HG03571 (cell line): ENCODE measurements at regions not wholly inside any gene's neighbourhood (a gene's known extent, or its start where the extent isn't known, plus 50 kb on each side); places are given as distances from the start of the nearest gene placed in this dataset.
"Not testable (repeated sequence)": the region's sequence is repeated elsewhere in the genome, so short reads cannot be mapped to it uniquely, and the experiment has no call there.

ENCODE experiments used
- ATAC-seq: cut with Tn5 transposase; IDR thresholded peaks from one replicate; pipeline ENCODE4 v1.9.1; 2021; ENCODE audit not compliant: unreplicated experiment

DNA sequence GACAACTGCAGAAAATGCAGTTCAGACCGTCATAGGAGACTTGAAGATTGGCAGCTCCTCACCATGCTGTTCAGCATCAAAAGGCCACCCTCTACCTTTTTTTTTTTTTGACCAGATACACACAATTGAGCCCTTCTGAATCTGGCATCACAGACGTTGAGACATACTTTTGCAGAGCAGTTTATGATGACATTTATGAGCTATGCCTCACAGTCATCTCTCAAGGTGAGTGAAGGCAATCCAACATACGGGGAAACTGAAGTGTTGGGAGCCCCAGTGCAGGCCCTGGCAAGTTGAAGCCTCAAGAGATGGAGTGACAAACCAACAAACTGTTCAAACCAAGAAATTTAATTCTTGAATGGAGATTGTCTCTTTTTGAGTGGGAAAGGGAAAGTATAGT is 83.6 kb upstream of the DLX6 start:
- ATAC-seq: no peak

DNA sequence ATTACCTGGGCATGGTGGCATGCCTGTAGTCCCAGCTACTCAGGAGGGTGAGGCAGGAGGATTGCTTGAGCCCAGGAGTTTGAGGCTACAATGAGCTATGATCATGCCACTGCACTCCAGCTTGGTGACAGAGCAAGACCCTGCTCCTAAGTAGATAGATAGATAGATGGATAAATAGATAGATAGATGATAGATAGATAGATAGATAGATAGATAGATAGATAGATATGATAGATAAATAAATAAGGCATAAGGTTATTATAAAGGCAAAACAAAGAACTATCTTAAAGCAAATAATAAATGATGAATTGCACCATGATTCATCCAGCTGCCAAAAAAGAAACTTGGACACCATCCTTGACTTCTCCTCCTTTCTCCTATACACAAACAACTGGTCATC is 82.0 kb upstream of the DLX6 start:
- not testable (repeated sequence) for ATAC-seq

DNA sequence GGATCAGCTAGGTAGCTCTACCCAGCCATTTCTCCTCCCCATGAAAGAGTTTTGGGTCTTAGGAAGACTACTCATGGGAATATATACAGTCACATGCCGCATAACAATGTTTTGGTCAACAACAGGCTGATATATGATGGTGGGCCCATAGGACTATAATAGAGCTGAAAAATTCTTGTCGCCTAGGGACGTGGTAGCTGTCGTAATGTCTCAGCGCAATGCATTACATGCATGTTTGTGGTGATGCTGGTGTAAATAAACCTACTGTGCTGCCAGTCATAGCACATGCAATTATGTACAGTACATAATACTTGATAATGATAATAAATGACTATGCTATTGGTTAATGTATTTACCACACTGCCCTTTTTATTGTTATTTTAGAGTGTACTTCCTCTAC is 78.2 kb upstream of the DLX6 start:
- ATAC-seq: no peak

DNA sequence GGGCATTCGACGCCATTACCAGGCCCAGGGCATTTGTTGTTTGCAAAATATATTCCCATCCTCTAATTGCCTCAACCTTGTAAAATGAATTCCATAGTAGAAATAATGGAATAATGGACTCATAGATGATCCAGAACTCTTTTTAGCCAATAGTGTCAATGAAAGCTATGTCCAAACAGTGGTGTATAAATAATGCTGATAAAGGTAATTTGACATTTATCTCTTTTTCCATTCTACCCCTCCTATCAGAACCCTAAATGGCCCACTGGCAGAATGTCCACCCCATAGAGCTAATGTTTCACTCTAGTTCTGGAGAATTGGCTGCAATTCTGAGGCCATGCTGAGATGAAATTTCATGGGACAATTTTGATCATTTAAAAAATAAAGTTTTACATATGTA is 76.4 kb upstream of the DLX6 start:
- ATAC-seq: no peak

DNA sequence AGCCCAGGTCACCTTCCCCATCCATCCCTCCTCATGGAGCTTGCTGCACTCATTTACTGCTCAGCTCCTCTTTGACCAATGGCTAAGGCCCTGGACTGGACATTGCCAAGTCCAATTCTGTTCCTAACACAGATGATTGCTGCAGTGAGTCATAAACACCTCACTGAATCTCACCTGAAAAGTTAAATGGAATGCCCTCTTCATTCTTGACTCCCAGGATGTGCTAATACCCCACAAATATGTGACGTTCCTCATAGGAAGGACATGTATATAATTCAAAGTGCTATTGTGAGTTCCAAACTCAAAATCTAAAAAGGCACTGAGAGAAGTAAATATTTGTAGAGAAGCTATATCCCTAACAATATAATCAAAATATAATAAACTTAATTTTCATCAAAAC is 73.5 kb upstream of the DLX6 start:
- ATAC-seq: no peak

DNA sequence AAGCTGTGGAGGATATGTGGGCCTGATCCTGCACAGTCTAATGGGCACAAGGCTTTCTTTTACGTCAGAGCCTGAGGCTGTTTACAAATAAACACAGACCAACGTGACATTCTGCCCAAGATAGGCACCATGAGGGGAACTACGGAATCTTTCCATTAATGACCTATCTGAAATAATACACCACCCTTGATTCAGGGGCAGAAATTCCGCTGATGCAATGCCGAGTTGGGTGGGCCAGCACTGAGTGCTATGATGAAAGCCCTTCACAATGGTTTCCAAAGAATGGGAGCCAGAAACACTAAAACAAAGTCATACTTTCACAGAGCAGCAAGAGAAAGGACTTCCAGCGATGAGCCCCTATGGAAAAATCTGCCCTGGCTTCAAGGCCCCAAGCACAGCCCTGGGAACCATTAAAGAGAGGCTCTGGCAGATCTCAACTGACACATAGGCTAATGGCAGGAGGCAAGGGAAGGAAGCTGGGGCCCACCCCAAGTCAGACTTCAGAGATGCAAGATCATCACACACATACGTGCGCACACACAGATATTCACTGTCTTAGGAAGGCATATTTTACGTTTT is 72.2 kb upstream of the DLX6 start:
- no peak for ATAC-seq

DNA sequence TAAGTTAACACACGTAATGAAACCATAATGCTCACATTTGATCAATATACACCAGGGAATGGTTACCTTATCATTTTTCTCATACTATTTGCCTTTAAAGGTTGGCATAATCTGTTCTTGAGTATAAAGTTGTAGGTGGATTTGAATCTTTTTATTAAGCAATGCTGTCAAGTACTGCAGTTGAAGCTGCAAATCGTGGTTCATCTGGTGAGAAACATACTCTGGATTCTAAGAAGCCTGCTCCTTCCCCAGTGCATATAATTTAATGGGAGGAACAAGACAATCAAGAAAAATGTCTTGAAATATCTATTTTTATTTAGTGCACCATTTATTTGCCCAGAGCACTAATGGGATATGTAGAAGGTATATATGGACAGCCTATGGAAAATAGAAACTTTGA is 68.7 kb upstream of the DLX6 start:
- no peak for ATAC-seq

DNA sequence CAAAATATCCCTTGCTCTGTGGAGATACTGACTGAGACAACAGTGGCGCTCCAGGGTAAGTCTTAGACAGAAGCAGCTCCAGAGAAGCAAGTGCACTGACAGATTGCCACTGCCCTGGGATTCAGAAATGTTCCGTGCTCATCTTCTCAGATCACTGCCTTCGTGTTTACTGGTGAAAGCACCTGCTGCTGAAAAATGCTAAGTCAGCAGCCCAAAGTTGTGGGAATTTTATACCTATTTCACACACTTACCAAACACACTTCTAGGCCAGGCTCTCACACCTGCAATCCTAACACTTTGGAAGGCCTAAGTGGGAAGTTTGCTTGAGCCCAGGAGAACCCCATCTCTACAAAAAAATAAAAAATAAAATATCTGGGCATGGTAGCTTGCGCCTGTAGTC is 63.2 kb upstream of the DLX6 start:
- ATAC-seq: no peak

DNA sequence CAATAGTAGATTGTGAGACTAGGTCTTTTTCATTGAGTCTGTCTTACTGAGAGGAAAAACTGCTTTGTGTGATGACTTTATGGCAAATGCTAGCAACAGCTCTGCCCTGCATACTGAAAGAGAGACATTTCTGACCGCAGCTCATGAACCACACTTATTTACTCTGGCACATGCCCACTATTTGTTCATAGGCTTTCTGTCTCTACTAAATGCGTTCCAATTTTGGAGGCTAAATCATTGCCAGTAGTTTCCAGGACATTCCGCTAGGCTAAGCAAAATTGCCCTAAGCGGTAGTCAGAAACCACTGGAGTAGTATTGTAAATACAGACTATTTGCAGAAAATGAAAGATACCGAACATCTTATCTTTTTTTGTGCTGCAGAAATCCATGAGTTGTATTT is 55.6 kb upstream of the DLX6 start:
- ATAC-seq: no peak

DNA sequence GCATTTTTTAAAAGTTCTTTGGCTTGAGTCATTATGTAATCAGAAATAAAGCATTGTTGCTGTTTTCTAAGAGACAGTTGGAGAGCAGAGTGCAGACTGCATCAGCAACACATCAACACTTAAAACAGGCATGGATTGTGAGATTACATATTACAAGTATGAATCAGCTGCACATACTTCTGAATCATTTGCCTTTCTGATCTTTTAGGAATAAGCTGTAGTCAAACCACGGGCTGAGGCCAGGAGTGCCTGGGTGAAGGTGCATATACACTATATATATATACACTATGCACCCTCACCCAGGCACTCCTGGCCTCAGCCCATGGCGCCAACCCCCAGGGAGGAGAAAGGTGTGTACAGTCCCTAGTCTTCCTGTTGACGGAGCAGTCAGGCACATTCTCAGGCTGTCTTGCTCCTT is 52.4 kb upstream of the DLX6 start:
- ATAC-seq: no peak

DNA sequence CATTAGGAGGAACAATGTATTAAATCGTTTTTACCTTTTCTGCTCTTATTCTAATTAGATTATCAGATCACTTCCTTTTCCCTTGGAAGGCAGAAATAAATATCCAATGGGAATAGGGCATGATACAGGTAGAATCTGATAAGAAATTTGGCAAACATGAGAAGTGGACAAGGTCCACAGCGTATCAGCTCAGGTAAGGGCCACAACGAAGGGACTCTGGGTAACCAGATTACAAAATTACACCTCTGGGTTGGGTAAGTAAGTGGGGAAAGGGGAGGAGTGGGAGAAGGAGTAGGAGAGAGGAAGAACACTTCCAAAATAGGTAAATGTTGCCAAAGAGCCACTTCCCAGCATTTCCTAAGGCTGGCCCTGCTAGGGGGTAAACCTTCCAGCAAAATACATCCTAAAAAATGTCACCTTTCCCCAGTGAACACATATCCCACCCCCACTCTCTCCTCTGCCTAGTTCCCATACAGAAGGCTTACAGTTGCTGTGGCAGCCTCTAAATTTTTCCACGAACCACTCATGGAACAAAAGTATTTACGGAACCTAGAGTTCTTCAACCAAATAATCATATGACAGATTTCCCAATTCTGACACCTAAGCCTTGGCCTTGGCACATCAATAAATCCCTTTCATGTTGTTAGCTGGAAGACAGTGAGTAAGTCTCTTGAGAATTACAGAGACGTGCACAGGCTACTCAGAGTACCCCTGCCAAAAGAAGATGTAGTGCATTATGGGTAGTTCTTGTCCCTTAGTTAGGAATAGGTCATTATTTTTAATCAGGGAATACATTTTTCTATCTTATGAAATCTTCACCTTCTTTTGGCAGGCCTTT is 51.5 kb upstream of the DLX6 start:
- no peak for ATAC-seq
